ENCODE measurements at regions not wholly inside any gene's neighbourhood (a gene's known extent, or its start where the extent isn't known, plus 50 kb on each side); places are given as distances from the start of the nearest gene placed in this dataset.
A peak's percentile ranks its signal among the peaks of the same experiment; 100 is the strongest.
"Not testable (repeated sequence)": the region's sequence is repeated elsewhere in the genome, so short reads cannot be mapped to it uniquely, and the experiment has no call there.

- DNase-seq = no peak
Observed at GRCh38 chr12:40431169-40431568, 206.4 kb downstream of the LRRK2 start.

GRCh38 chr12:40435251-40435650 lies 210.5 kb downstream of the LRRK2 start:
- DNase-seq = no peak

- DNase-seq = no peak
Observed at GRCh38 chr12:40435951-40436350, 211.2 kb downstream of the LRRK2 start.

- no peak for DNase-seq
Observed at GRCh38 chr12:40436564-40436963, 211.8 kb downstream of the LRRK2 start.

GRCh38 chr12:40439771-40440492 lies 215.1 kb downstream of the LRRK2 start:
- DNase-seq = no peak

- no peak for DNase-seq
Observed at GRCh38 chr12:40444174-40444573, 219.4 kb downstream of the LRRK2 start.

- peak; percentile 2 for DNase-seq
Observed at GRCh38 chr12:40446385-40446784, 221.6 kb downstream of the LRRK2 start.

GRCh38 chr12:40448523-40448922 lies 223.7 kb downstream of the LRRK2 start:
- not testable (repeated sequence) for DNase-seq

GRCh38 chr12:40451661-40452060 lies 226.9 kb downstream of the LRRK2 start:
- no peak for DNase-seq

GRCh38 chr12:40464121-40464520 lies 228.1 kb upstream of the CNTN1 start:
- no peak for DNase-seq

- DNase-seq = no peak
Observed at GRCh38 chr12:40469736-40470135, 222.5 kb upstream of the CNTN1 start.

GRCh38 chr12:40473962-40474361 lies 218.3 kb upstream of the CNTN1 start:
- no peak for DNase-seq

- DNase-seq = no peak
Observed at GRCh38 chr12:40474630-40475029, 217.6 kb upstream of the CNTN1 start.

- DNase-seq = no peak
Observed at GRCh38 chr12:40499856-40500255, 192.4 kb upstream of the CNTN1 start.

- no peak for DNase-seq
Observed at GRCh38 chr12:40502322-40502721, 189.9 kb upstream of the CNTN1 start.

GRCh38 chr12:40505327-40505726 lies 186.9 kb upstream of the CNTN1 start:
- DNase-seq = no peak

GRCh38 chr12:40508421-40508820 lies 183.8 kb upstream of the CNTN1 start:
- DNase-seq = no peak

- no peak for DNase-seq
Observed at GRCh38 chr12:40511341-40511740, 180.9 kb upstream of the CNTN1 start.

- no peak for DNase-seq
Observed at GRCh38 chr12:40515041-40515816, 177.0 kb upstream of the CNTN1 start.

- no peak for DNase-seq
Observed at GRCh38 chr12:40522837-40523236, 169.4 kb upstream of the CNTN1 start.

GRCh38 chr12:40525054-40525453 lies 167.2 kb upstream of the CNTN1 start:
- no peak for DNase-seq

- DNase-seq = no peak
Observed at GRCh38 chr12:40534828-40535227, 157.4 kb upstream of the CNTN1 start.

- no peak for DNase-seq
Observed at GRCh38 chr12:40551466-40551865, 140.8 kb upstream of the CNTN1 start.

GRCh38 chr12:40552868-40553267 lies 139.4 kb upstream of the CNTN1 start:
- DNase-seq = no peak

GRCh38 chr12:40557980-40558379 lies 134.3 kb upstream of the CNTN1 start:
- DNase-seq = no peak

All from NCI-H146 (cell line).